ENCODE measurements at regions not wholly inside any gene's neighbourhood (a gene's known extent, or its start where the extent isn't known, plus 50 kb on each side); places are given as distances from the start of the nearest gene placed in this dataset.

GRCh38 chr13:73610799-73611592 lies 523.2 kb downstream of the KLF12 start:
- ChIA-PET POLR2A (no interaction called here), CTCF (no interaction called here)
- Histone ChIP-seq H3K4me1 (ENCODE audit: control insufficient read depth, insufficient read depth, low read length) (no peaks in the 10 kb centered on the region), H3K9me3 (ENCODE audit: control insufficient read depth, insufficient read depth, low read depth, low read length) (no peaks in the 10 kb centered on the region), H3K4me3 (ENCODE audit: low read depth in 2 of 2, low read length in 2 of 2) (no peak overlapping the region), H3K27ac (ENCODE audit: low read length) (no peak overlapping the region), H3K36me3 (ENCODE audit: control insufficient read depth, insufficient read depth, low read length) (no peaks in the 10 kb centered on the region), H3K27me3 (ENCODE audit: control insufficient read depth, insufficient read depth, low read length) (no peaks in the 10 kb centered on the region)
- no peak for DNase-seq (ENCODE audit: low read depth, low spot score)
- no peak for TF ChIP-seq CTCF (IDR thresholded peaks at IDR 0.05)
- in situ Hi-C loops (cut with HindIII; ENCODE audit: low pct_unique_long_range_greater_than_20kb, low sequenced_read_pairs) = no loop called here
- no TSS peak for BruUV-seq (replicated peaks)
- no peak for ATAC-seq
- intact Hi-C loops (cut with micrococcal nuclease; ENCODE audit: unreplicated experiment) = no loop called here

- CTCF ChIA-PET = no interaction called here
- Histone ChIP-seq H3K4me3 (ENCODE audit: low read depth in 2 of 2, low read length in 2 of 2) (no peak overlapping the region), H3K36me3 (ENCODE audit: control insufficient read depth, insufficient read depth, low read length) (no peaks in the 10 kb centered on the region), H3K4me1 (ENCODE audit: control insufficient read depth, insufficient read depth, low read length) (no peaks in the 10 kb centered on the region), H3K27ac (ENCODE audit: low read length) (no peak overlapping the region), H3K9me3 (ENCODE audit: control insufficient read depth, insufficient read depth, low read depth, low read length) (no peaks in the 10 kb centered on the region), H3K27me3 (ENCODE audit: control insufficient read depth, insufficient read depth, low read length) (no peaks in the 10 kb centered on the region)
- no peak for TF ChIP-seq TCF7L2 (IDR thresholded peaks at IDR 0.05; ENCODE audit: low read depth, low read length)
- TF ChIP-seq REST (IDR thresholded peaks at IDR 0.05; ENCODE audit: insufficient read depth in 1 of 2, low read depth in 2 of 2, low read length in 1 of 2) = no peak
- no peak for TF ChIP-seq SIN3A (IDR thresholded peaks at IDR 0.05; ENCODE audit: borderline replicate concordance, insufficient read depth, low read depth, low read length)
- no peak for TF ChIP-seq CTCF (IDR thresholded peaks at IDR 0.05)
- TF ChIP-seq POLR2AphosphoS5 (IDR thresholded peaks at IDR 0.05; ENCODE audit: low read depth, low read length) = no peak
- POLR2A ChIA-PET = interaction anchor here (0.7 kb wide), 1 partner anchor 158 kb away, joined by 19 read pairs; no protein-coding TSS in a partner anchor
- DNase-seq (ENCODE audit: low read depth, low spot score) (no peak), ATAC-seq (no peak)
- no TSS peak for BruUV-seq (replicated peaks)
- in situ Hi-C loops (cut with HindIII; ENCODE audit: low pct_unique_long_range_greater_than_20kb, low sequenced_read_pairs) = no loop called here
- intact Hi-C loops (cut with micrococcal nuclease; ENCODE audit: unreplicated experiment) = no loop called here
Observed at GRCh38 chr13:73608711-73609485, 525.3 kb downstream of the KLF12 start.
